Skeletal muscle tissue (tissue), 3 donors: ENCODE measurements at regions not wholly inside any gene's neighbourhood (a gene's known extent, or its start where the extent isn't known, plus 50 kb on each side); places are given as distances from the start of the nearest gene placed in this dataset.
"Not testable (repeated sequence)": the region's sequence is repeated elsewhere in the genome, so short reads cannot be mapped to it uniquely, and the experiment has no call there.

Experiments
- H3K27ac ChIP-seq: one replicate; pipeline ENCODE4 v1.7.0; 2013; ENCODE audit warnings: mild to moderate bottlenecking, low read depth, low read length, inconsistent platforms
- H3K27me3 ChIP-seq, 3 donors: one replicate each; pipeline ENCODE4 v1.7.0; 2013; ENCODE audit warnings: low read length in 3 of 3; ENCODE audit not compliant: control insufficient read depth in 3 of 3, insufficient read depth in 3 of 3
- H3K36me3 ChIP-seq, 3 donors: one replicate each; pipeline ENCODE4 v1.7.0; 2013; ENCODE audit warnings: low read length in 3 of 3; ENCODE audit not compliant: control insufficient read depth in 3 of 3, insufficient read depth in 3 of 3
- H3K4me1 ChIP-seq, 3 donors: one replicate each; pipeline ENCODE4 v1.7.0; 2013; ENCODE audit warnings: low read length in 3 of 3, mild to moderate bottlenecking in 3 of 3; ENCODE audit not compliant: control insufficient read depth in 3 of 3, insufficient read depth in 3 of 3
- H3K4me3 ChIP-seq, 3 donors: one replicate each; pipeline ENCODE4 v1.7.0; 2013; ENCODE audit warnings: low read length in 3 of 3
- H3K9ac ChIP-seq, 3 donors: one replicate each; pipeline ENCODE4 v1.7.0; 2013; ENCODE audit warnings: low read length in 3 of 3, mild to moderate bottlenecking in 3 of 3, moderate library complexity in 2 of 3, low read depth in 1 of 3
- H3K9me3 ChIP-seq, 3 donors: one replicate each; pipeline ENCODE4 v1.7.0; 2013; ENCODE audit warnings: low read length in 3 of 3; ENCODE audit not compliant: control insufficient read depth in 3 of 3
- donor health status: Osteomylitis.

DNA sequence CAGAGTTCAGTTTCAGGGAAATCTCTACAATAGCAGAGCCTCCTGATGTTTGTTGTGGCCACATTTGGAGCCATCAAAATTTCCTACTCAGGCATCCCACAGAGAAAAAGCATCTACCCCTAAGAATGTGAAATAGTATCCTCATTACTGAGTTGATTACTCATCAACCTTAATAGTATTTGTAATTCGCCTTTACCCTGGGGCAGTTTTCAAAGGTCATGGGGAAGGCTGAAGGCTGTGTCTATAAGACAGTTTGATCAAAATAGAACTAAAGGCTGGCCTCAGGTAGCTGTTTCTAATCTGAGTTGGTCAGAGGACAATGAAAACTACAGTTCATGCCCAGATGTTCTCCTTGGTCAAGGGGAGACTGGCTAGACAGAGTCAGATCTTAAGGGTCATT lies 189.7 kb downstream of the ZNF92 start:
- H3K4me1 ChIP-seq, H3K9me3 ChIP-seq, H3K27ac ChIP-seq, H3K9ac ChIP-seq, H3K36me3 ChIP-seq, H3K27me3 ChIP-seq, H3K4me3 ChIP-seq: not testable (repeated sequence)

GRCh38 chr7:65568226-65568625 lies 194.6 kb downstream of the ZNF92 start:
- not testable (repeated sequence) for H3K4me1 ChIP-seq, H3K9ac ChIP-seq, H3K9me3 ChIP-seq, H3K27ac ChIP-seq, H3K4me3 ChIP-seq, H3K27me3 ChIP-seq, H3K36me3 ChIP-seq

- H3K36me3 ChIP-seq, H3K9ac ChIP-seq, H3K4me3 ChIP-seq, H3K9me3 ChIP-seq, H3K27ac ChIP-seq, H3K27me3 ChIP-seq, H3K4me1 ChIP-seq: not testable (repeated sequence)
Measured at GRCh38 chr7:65570990-65571389, 197.3 kb downstream of the ZNF92 start.

GRCh38 chr7:65572581-65572980 lies 198.9 kb downstream of the ZNF92 start:
- not testable (repeated sequence) for H3K9me3 ChIP-seq, H3K9ac ChIP-seq, H3K27ac ChIP-seq, H3K4me3 ChIP-seq, H3K4me1 ChIP-seq, H3K27me3 ChIP-seq, H3K36me3 ChIP-seq

- not testable (repeated sequence) for H3K27me3 ChIP-seq, H3K36me3 ChIP-seq, H3K4me1 ChIP-seq, H3K4me3 ChIP-seq, H3K9me3 ChIP-seq, H3K27ac ChIP-seq, H3K9ac ChIP-seq
Measured at GRCh38 chr7:65576370-65576769, 202.7 kb downstream of the ZNF92 start.

DNA sequence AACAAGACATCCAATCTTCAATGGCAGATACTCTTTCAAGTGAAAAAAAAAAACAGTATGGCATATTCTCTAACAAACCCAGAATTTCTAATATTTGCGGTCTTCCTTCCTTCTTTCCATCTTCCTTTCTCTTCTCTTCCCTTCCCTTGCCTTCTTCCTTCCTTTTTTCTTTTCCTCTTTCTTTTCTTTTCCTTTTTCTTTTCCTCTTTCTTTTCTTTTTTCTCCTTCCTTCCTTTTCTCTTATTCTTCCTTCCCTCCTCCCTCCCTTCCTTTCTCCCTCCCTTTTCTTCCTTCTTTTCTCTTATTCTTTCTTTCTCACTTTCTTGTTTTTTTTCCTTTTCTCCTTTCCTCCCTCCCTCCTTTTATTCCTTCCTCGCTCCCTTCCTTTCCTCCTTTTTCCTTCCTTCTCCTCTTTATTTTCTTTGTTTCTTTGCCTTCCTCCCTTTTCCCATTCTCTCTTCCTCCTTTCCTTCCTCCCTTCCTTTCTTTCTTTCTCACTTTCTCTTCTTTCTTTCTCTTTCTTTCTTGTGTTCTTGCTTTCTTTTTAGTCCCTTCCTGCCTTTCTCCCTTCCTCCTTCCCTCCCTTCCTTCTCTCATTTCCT lies 209.0 kb downstream of the ZNF92 start:
- not testable (repeated sequence) for H3K27me3 ChIP-seq, H3K36me3 ChIP-seq, H3K27ac ChIP-seq, H3K9me3 ChIP-seq, H3K4me1 ChIP-seq, H3K9ac ChIP-seq, H3K4me3 ChIP-seq

DNA sequence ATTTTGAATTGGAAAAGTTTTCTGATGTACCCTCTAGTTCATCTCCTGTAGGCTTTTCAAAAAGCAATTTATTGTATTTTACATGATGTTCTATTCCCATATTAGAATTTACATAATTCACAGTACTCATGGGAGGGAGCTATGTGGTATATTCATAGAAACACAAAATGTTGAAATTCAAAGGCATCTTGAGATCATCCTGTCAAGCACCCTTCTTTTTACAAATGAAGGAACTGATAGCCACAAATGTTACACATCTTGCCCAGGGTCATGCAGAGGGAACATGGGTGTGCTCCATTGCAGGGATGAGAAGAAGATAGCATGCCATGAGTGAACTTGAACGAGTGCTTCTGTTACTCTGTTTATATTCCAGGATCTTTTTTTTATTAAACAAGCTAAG lies 228.8 kb downstream of the ZNF92 start:
- not testable (repeated sequence) for H3K9me3 ChIP-seq, H3K9ac ChIP-seq, H3K27me3 ChIP-seq, H3K4me3 ChIP-seq, H3K27ac ChIP-seq, H3K4me1 ChIP-seq, H3K36me3 ChIP-seq

DNA sequence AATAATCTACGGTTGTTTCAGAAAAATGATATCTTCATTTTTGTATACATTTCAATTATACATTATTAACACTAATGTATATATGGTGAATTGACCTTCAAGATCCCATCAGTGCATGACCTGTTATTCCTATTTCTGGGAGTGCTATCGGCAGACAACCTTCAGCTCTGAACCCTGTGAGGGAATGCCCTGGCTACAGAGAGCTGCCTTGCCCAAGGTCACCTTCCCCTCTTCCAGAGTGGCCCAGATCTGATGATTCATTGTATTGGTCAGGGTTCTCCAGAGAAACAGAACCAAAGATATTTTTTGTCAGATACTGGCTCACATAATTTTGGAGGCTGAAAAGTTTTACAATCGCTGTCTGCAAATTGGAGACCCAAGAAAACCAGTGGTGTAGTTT lies 235.5 kb downstream of the ZNF92 start:
- H3K9me3 ChIP-seq = no peaks in the 10 kb centered on the region
- H3K4me3 ChIP-seq = no peak overlapping the region
- H3K27ac ChIP-seq = no peak overlapping the region
- no peak overlapping the region for H3K9ac ChIP-seq
- H3K27me3 ChIP-seq = no peaks in the 10 kb centered on the region
- H3K36me3 ChIP-seq = no peaks in the 10 kb centered on the region
- no peaks in the 10 kb centered on the region for H3K4me1 ChIP-seq

DNA sequence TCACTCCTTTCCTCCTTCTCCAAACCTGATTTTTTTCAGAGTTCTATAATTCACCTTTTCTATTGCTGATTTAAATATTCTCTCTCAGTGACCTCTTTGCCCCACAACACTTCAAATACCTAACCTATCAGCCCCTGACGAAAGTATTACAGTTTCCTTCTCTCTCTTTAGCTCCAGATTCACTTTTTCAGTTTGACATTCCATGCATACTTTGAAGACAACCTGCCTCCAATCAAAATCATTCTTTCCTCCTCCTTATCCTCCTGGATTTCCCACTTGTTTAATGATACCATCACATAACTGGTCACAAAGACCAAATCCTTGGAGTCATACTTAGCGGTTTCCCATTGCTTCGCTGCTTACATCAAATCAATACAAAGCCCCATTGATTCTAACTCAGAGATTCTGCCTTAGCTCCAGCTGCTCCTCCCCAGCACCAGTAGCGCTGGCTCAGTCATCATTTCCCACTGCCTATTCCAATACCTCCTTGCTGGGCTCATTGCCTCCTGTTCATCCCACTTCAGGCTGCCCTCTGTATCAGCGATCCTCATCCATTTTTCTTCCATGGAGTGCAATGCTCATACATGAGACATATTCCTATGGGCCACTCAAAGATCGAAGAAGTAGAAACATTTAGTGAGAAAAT lies 240.1 kb downstream of the ZNF92 start:
- not testable (repeated sequence) for H3K27me3 ChIP-seq, H3K9me3 ChIP-seq, H3K36me3 ChIP-seq, H3K27ac ChIP-seq, H3K4me3 ChIP-seq, H3K9ac ChIP-seq, H3K4me1 ChIP-seq

GRCh38 chr7:65616111-65616510 lies 242.5 kb downstream of the ZNF92 start:
- H3K9me3 ChIP-seq, H3K36me3 ChIP-seq, H3K4me1 ChIP-seq, H3K27me3 ChIP-seq, H3K4me3 ChIP-seq, H3K27ac ChIP-seq, H3K9ac ChIP-seq: not testable (repeated sequence)

DNA sequence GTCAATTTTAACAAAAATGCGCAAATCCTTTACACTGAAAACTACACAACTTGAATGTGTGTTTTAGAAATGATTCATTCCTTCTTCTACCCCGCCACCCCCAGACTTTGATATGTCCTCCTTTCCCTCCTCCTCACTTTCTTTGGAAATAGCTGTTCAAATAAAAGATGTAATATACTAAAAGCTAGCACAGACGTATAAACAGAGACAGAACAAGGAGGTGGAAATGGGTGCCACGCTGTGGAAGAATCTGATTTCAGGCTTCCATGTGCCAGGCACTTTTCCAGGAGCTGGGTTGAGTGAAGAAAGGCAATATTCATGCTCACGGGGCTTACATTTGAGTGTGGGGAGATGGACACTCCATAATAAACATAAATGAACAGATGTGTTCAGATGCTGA lies 246.6 kb downstream of the ZNF92 start:
- H3K9me3 ChIP-seq, H3K4me1 ChIP-seq, H3K27ac ChIP-seq, H3K36me3 ChIP-seq, H3K9ac ChIP-seq, H3K27me3 ChIP-seq, H3K4me3 ChIP-seq: not testable (repeated sequence)
